ENCODE measurements at regions not wholly inside any gene's neighbourhood (a gene's known extent, or its start where the extent isn't known, plus 50 kb on each side); places are given as distances from the start of the nearest gene placed in this dataset.

GRCh38 chrX:99394456-99394855, 1015.6 kb downstream of the PCDH19 start:
- ChIA-PET CTCF (no interaction called here), POLR2A (no interaction called here)
- TF ChIP-seq CBX8 (IDR thresholded peaks at IDR 0.05) (no peak), PHF8 (IDR thresholded peaks at IDR 0.05; ENCODE audit: borderline replicate concordance, low read depth) (no peak)
- no peak overlapping the region for H3K4me2 ChIP-seq
- DNase-seq (ENCODE audit: low read depth in 1 of 2, low spot score in 1 of 2) (no peak), ATAC-seq (no peak), FAIRE-seq (no peak)
- H3K4me1 ChIP-seq, result no peaks in the 10 kb centered on the region
- no peak overlapping the region for H3K27ac ChIP-seq
- no peaks in the 10 kb centered on the region for H3K9me3 ChIP-seq
- H3K4me3 ChIP-seq, result no peak overlapping the region
- WGBS (ENCODE audit: missing lambda C conversion rate), result 66% methylated on average over 2 of the region's 2 CpGs

GRCh38 chrX:99384594-99385374, 1025.3 kb downstream of the PCDH19 start:
- H3K4me1 ChIP-seq, result no peaks in the 10 kb centered on the region
- no peak for DNase-seq (ENCODE audit: low read depth in 1 of 2, low spot score in 1 of 2)
- no peaks in the 10 kb centered on the region for H3K9me3 ChIP-seq
- ChIA-PET CTCF (no interaction called here), POLR2A (no interaction called here)
- no peak overlapping the region for H3K4me2 ChIP-seq
- WGBS (ENCODE audit: missing lambda C conversion rate), result 24% methylated on average over 4 of the region's 5 CpGs
- no peak overlapping the region for H3K27ac ChIP-seq
- no peak for FAIRE-seq
- ATAC-seq, result no peak
- no peak for TF ChIP-seq CEBPB (IDR thresholded peaks at IDR 0.05)
- no peak for TF ChIP-seq CBX2 (IDR thresholded peaks at IDR 0.05; ENCODE audit: borderline replicate concordance, low read depth)
- TF ChIP-seq EHF (CRISPR knock-in tag; IDR thresholded peaks at IDR 0.05), result no peak
- TF ChIP-seq ESRRA (IDR thresholded peaks at IDR 0.05; ENCODE audit: borderline replicate concordance, low read length), result no peak
- TF ChIP-seq CHD4 (IDR thresholded peaks at IDR 0.05; ENCODE audit: borderline replicate concordance), result no peak
- no peak for TF ChIP-seq REST (IDR thresholded peaks at IDR 0.05)
- no peak overlapping the region for H3K4me3 ChIP-seq

GRCh38 chrX:99383786-99384185, 1026.3 kb downstream of the PCDH19 start:
- 100% methylated on average over 1 of the region's 5 CpGs for WGBS (ENCODE audit: missing lambda C conversion rate)
- CTCF ChIA-PET, result no interaction called here
- ATAC-seq (no peak), DNase-seq (ENCODE audit: low read depth in 1 of 2, low spot score in 1 of 2) (no peak), FAIRE-seq (no peak)
- Histone ChIP-seq H3K27ac (no peak overlapping the region), H3K9me3 (no peaks in the 10 kb centered on the region), H3K4me3 (no peak overlapping the region), H3K4me1 (no peaks in the 10 kb centered on the region), H3K4me2 (no peak overlapping the region)
- no peak for TF ChIP-seq EP300 (IDR thresholded peaks at IDR 0.05)
- no peak for TF ChIP-seq NPAS2 (CRISPR knock-in tag; IDR thresholded peaks at IDR 0.05; ENCODE audit: borderline replicate concordance)
- no peak for TF ChIP-seq MAZ (IDR thresholded peaks at IDR 0.05; ENCODE audit: borderline replicate concordance, low read depth, low read length)
- TF ChIP-seq CEBPB (IDR thresholded peaks at IDR 0.05), result no peak
- no peak for TF ChIP-seq RFX5 (IDR thresholded peaks at IDR 0.05)
- no peak for TF ChIP-seq PHF8 (IDR thresholded peaks at IDR 0.05; ENCODE audit: borderline replicate concordance, low read depth)
- no peak for TF ChIP-seq REST (IDR thresholded peaks at IDR 0.05)
- no peak for TF ChIP-seq MYC (IDR thresholded peaks at IDR 0.05; ENCODE audit: borderline replicate concordance, low read length)
- no peak for TF ChIP-seq SMC3 (IDR thresholded peaks at IDR 0.05)
- no peak for TF ChIP-seq FOXS1 (CRISPR knock-in tag; IDR thresholded peaks at IDR 0.05)
- POLR2A ChIA-PET, result no interaction called here

Data from A549 (cell line).